ENCODE measurements at regions not wholly inside any gene's neighbourhood (a gene's known extent, or its start where the extent isn't known, plus 50 kb on each side); places are given as distances from the start of the nearest gene placed in this dataset.

GRCh38 chr3:13207578-13207922 lies 134.3 kb upstream of the IQSEC1 start:
- TF ChIP-seq, protein P1, sequence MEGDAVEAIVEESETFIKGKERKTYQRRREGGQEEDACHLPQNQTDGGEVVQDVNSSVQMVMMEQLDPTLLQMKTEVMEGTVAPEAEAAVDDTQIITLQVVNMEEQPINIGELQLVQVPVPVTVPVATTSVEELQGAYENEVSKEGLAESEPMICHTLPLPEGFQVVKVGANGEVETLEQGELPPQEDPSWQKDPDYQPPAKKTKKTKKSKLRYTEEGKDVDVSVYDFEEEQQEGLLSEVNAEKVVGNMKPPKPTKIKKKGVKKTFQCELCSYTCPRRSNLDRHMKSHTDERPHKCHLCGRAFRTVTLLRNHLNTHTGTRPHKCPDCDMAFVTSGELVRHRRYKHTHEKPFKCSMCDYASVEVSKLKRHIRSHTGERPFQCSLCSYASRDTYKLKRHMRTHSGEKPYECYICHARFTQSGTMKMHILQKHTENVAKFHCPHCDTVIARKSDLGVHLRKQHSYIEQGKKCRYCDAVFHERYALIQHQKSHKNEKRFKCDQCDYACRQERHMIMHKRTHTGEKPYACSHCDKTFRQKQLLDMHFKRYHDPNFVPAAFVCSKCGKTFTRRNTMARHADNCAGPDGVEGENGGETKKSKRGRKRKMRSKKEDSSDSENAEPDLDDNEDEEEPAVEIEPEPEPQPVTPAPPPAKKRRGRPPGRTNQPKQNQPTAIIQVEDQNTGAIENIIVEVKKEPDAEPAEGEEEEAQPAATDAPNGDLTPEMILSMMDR (IDR thresholded peaks at IDR 0.05): no peak
- TF ChIP-seq POLR2AphosphoS5 (IDR thresholded peaks at IDR 0.05): no peak
- TF ChIP-seq EP300 (IDR thresholded peaks at IDR 0.05): no peak

Data from stomach (tissue), 4 donors.